Esophagus squamous epithelium (tissue), 4 donors: ENCODE measurements at regions not wholly inside any gene's neighbourhood (a gene's known extent, or its start where the extent isn't known, plus 50 kb on each side); places are given as distances from the start of the nearest gene placed in this dataset.

ENCODE experiments used
- CTCF ChIP-seq, 6 experiments: fragments of 450-650 bp in 4 of 6; fragments of 200-600 bp in 2 of 6; sonication (generic) in 2 of 6; IDR thresholded peaks; one replicate each; pipeline ENCODE4 v1.5.1; 2016 to 2019; ENCODE audit warnings: antibody characterized with exemption in 6 of 6, mild to moderate bottlenecking in 4 of 6, moderate library complexity in 4 of 6
- POLR2A ChIP-seq, 4 donors: fragments of 450-650 bp; IDR thresholded peaks; one replicate each; pipeline ENCODE4 v1.6.1; 2017; ENCODE audit warnings: antibody characterized with exemption in 4 of 4, mild to moderate bottlenecking in 4 of 4, moderate library complexity in 3 of 4

GRCh38 chr20:54794874-54795273 is 319.5 kb downstream of the DOK5 start:
- no peak for TF ChIP-seq CTCF (IDR thresholded peaks at IDR 0.05)
- no peak for TF ChIP-seq POLR2A (IDR thresholded peaks at IDR 0.05)
